ENCODE measurements at regions not wholly inside any gene's neighbourhood (a gene's known extent, or its start where the extent isn't known, plus 50 kb on each side); places are given as distances from the start of the nearest gene placed in this dataset.
"Not testable (repeated sequence)": the region's sequence is repeated elsewhere in the genome, so short reads cannot be mapped to it uniquely, and the experiment has no call there.

GRCh38 chr4:57370691-57371090 lies 260.5 kb upstream of the IGFBP7 start:
- DNase-seq: no peak

GRCh38 chr4:57369446-57369845 lies 259.3 kb upstream of the IGFBP7 start:
- no peak for DNase-seq

- DNase-seq: no peak
Observed at GRCh38 chr4:57364255-57364654, 254.1 kb upstream of the IGFBP7 start.

- DNase-seq: no peak
Observed at GRCh38 chr4:57363346-57363745, 253.2 kb upstream of the IGFBP7 start.

GRCh38 chr4:57360681-57361080 lies 250.5 kb upstream of the IGFBP7 start:
- no peak for DNase-seq

GRCh38 chr4:57355101-57355665 lies 245.0 kb upstream of the IGFBP7 start:
- DNase-seq: no peak

GRCh38 chr4:57351731-57352130 lies 241.5 kb upstream of the IGFBP7 start:
- DNase-seq: no peak

GRCh38 chr4:57344296-57344695 lies 234.1 kb upstream of the IGFBP7 start:
- no peak for DNase-seq

GRCh38 chr4:57342411-57342810 lies 232.2 kb upstream of the IGFBP7 start:
- no peak for DNase-seq

- DNase-seq: not testable (repeated sequence)
Observed at GRCh38 chr4:57338861-57339260, 228.7 kb upstream of the IGFBP7 start.

GRCh38 chr4:57333684-57334083 lies 223.5 kb upstream of the IGFBP7 start:
- DNase-seq: no peak

- no peak for DNase-seq
Observed at GRCh38 chr4:57331959-57332358, 221.8 kb upstream of the IGFBP7 start.

- DNase-seq: no peak
Observed at GRCh38 chr4:57329279-57329678, 219.1 kb upstream of the IGFBP7 start.

- no peak for DNase-seq
Observed at GRCh38 chr4:57324673-57325307, 214.6 kb upstream of the IGFBP7 start.

- DNase-seq: no peak
Observed at GRCh38 chr4:57320849-57321248, 210.7 kb upstream of the IGFBP7 start.

GRCh38 chr4:57320217-57320616 lies 210.0 kb upstream of the IGFBP7 start:
- no peak for DNase-seq

GRCh38 chr4:57318703-57319102 lies 208.5 kb upstream of the IGFBP7 start:
- no peak for DNase-seq

- DNase-seq: no peak
Observed at GRCh38 chr4:57314636-57315035, 204.5 kb upstream of the IGFBP7 start.

GRCh38 chr4:57312296-57312695 lies 202.1 kb upstream of the IGFBP7 start:
- no peak for DNase-seq

- no peak for DNase-seq
Observed at GRCh38 chr4:57309658-57310057, 199.5 kb upstream of the IGFBP7 start.

- no peak for DNase-seq
Observed at GRCh38 chr4:57308301-57308700, 198.1 kb upstream of the IGFBP7 start.

GRCh38 chr4:57305836-57306235 lies 195.7 kb upstream of the IGFBP7 start:
- DNase-seq: no peak

GRCh38 chr4:57303012-57303751 lies 193.0 kb upstream of the IGFBP7 start:
- no peak for DNase-seq

GRCh38 chr4:57300300-57300699 lies 190.1 kb upstream of the IGFBP7 start:
- not testable (repeated sequence) for DNase-seq

All from activated CD4-positive, alpha-beta T cell treated with anti-CD3 and anti-CD28 coated beads, Interleukin-2, amount 50 U/mL, for 16 hours (primary cell).